ENCODE measurements at regions not wholly inside any gene's neighbourhood (a gene's known extent, or its start where the extent isn't known, plus 50 kb on each side); places are given as distances from the start of the nearest gene placed in this dataset.
"Not testable (repeated sequence)": the region's sequence is repeated elsewhere in the genome, so short reads cannot be mapped to it uniquely, and the experiment has no call there.

GRCh38 chr1:143709606-143710259 lies 262.1 kb downstream of the FAM72C start:
- H3K9ac ChIP-seq (ENCODE audit: low read length); H3K4me2 ChIP-seq (ENCODE audit: low read length); H3K27me3 ChIP-seq (ENCODE audit: insufficient read depth, low read length); H4K20me1 ChIP-seq (ENCODE audit: insufficient read depth, low read length); H2AFZ ChIP-seq (ENCODE audit: low read length); H3K4me3 ChIP-seq (ENCODE audit: low read depth, low read length, poor library complexity, severe bottlenecking); H3F3A ChIP-seq (ENCODE audit: insufficient read depth, low read length); H3K9me3 ChIP-seq (ENCODE audit: low read length); H3K36me3 ChIP-seq (ENCODE audit: insufficient read depth, low read length); H3K79me2 ChIP-seq (ENCODE audit: insufficient read depth, low read length); H3K4me1 ChIP-seq (ENCODE audit: insufficient read depth, low read length, severe bottlenecking); H3K27ac ChIP-seq (ENCODE audit: low read depth, low read length, poor library complexity, severe bottlenecking); H3K9me2 ChIP-seq (ENCODE audit: low read depth, low read length): not testable (repeated sequence)
- TF ChIP-seq CTCF (IDR thresholded peaks at IDR 0.05; ENCODE audit: low read length), result peak; percentile 39

GRCh38 chr1:143702739-143703138 lies 269.0 kb downstream of the FAM72C start:
- H3K4me3 ChIP-seq (ENCODE audit: low read depth, low read length, poor library complexity, severe bottlenecking); H3K27ac ChIP-seq (ENCODE audit: low read depth, low read length, poor library complexity, severe bottlenecking); H3K9me2 ChIP-seq (ENCODE audit: low read depth, low read length); H3K27me3 ChIP-seq (ENCODE audit: insufficient read depth, low read length); H3K4me1 ChIP-seq (ENCODE audit: insufficient read depth, low read length, severe bottlenecking); H3K9me3 ChIP-seq (ENCODE audit: low read length); H3K79me2 ChIP-seq (ENCODE audit: insufficient read depth, low read length); H3K4me2 ChIP-seq (ENCODE audit: low read length); H3F3A ChIP-seq (ENCODE audit: insufficient read depth, low read length); H2AFZ ChIP-seq (ENCODE audit: low read length); H3K36me3 ChIP-seq (ENCODE audit: insufficient read depth, low read length); H4K20me1 ChIP-seq (ENCODE audit: insufficient read depth, low read length); H3K9ac ChIP-seq (ENCODE audit: low read length): not testable (repeated sequence)

GRCh38 chr1:143699731-143700130 lies 272.1 kb downstream of the FAM72C start:
- H4K20me1 ChIP-seq (ENCODE audit: insufficient read depth, low read length), result no peaks in the 10 kb centered on the region
- H3K27me3 ChIP-seq (ENCODE audit: insufficient read depth, low read length), result no peaks in the 10 kb centered on the region
- H3F3A ChIP-seq (ENCODE audit: insufficient read depth, low read length), result no peaks in the 10 kb centered on the region
- no peak for TF ChIP-seq CTCF (IDR thresholded peaks at IDR 0.05; ENCODE audit: low read length)
- TF ChIP-seq EZH2 (IDR thresholded peaks at IDR 0.05; ENCODE audit: borderline replicate concordance, low read length), result no peak
- H3K79me2 ChIP-seq (ENCODE audit: insufficient read depth, low read length), result no peaks in the 10 kb centered on the region
- no peaks in the 10 kb centered on the region for H3K9me2 ChIP-seq (ENCODE audit: low read depth, low read length)
- H3K9me3 ChIP-seq (ENCODE audit: low read length), result no peaks in the 10 kb centered on the region
- H3K4me1 ChIP-seq (ENCODE audit: insufficient read depth, low read length, severe bottlenecking), result no peaks in the 10 kb centered on the region
- no peak overlapping the region for H3K4me2 ChIP-seq (ENCODE audit: low read length)
- H2AFZ ChIP-seq (ENCODE audit: low read length), result no peak overlapping the region
- H3K9ac ChIP-seq (ENCODE audit: low read length), result no peak overlapping the region
- no peaks in the 10 kb centered on the region for H3K36me3 ChIP-seq (ENCODE audit: insufficient read depth, low read length)
- no peak overlapping the region for H3K27ac ChIP-seq (ENCODE audit: low read depth, low read length, poor library complexity, severe bottlenecking)
- no peak overlapping the region for H3K4me3 ChIP-seq (ENCODE audit: low read depth, low read length, poor library complexity, severe bottlenecking)

- H2AFZ ChIP-seq (ENCODE audit: low read length), result no peak overlapping the region
- no peak overlapping the region for H3K4me3 ChIP-seq (ENCODE audit: low read depth, low read length, poor library complexity, severe bottlenecking)
- H3F3A ChIP-seq (ENCODE audit: insufficient read depth, low read length), result no peaks in the 10 kb centered on the region
- no peaks in the 10 kb centered on the region for H3K27me3 ChIP-seq (ENCODE audit: insufficient read depth, low read length)
- H4K20me1 ChIP-seq (ENCODE audit: insufficient read depth, low read length), result no peaks in the 10 kb centered on the region
- no peaks in the 10 kb centered on the region for H3K4me1 ChIP-seq (ENCODE audit: insufficient read depth, low read length, severe bottlenecking)
- no peak overlapping the region for H3K9ac ChIP-seq (ENCODE audit: low read length)
- no peaks in the 10 kb centered on the region for H3K79me2 ChIP-seq (ENCODE audit: insufficient read depth, low read length)
- no peak overlapping the region for H3K4me2 ChIP-seq (ENCODE audit: low read length)
- H3K9me3 ChIP-seq (ENCODE audit: low read length), result no peaks in the 10 kb centered on the region
- TF ChIP-seq EZH2 (IDR thresholded peaks at IDR 0.05; ENCODE audit: borderline replicate concordance, low read length) (no peak), CTCF (IDR thresholded peaks at IDR 0.05; ENCODE audit: low read length) (no peak)
- no peaks in the 10 kb centered on the region for H3K9me2 ChIP-seq (ENCODE audit: low read depth, low read length)
- H3K36me3 ChIP-seq (ENCODE audit: insufficient read depth, low read length), result no peaks in the 10 kb centered on the region
- no peak overlapping the region for H3K27ac ChIP-seq (ENCODE audit: low read depth, low read length, poor library complexity, severe bottlenecking)
Observed at GRCh38 chr1:143699115-143699514, 272.7 kb downstream of the FAM72C start.

Data from OCI-LY1 (cell line).